Thyroid gland (tissue), 4 donors: ENCODE measurements at regions not wholly inside any gene's neighbourhood (a gene's known extent, or its start where the extent isn't known, plus 50 kb on each side); places are given as distances from the start of the nearest gene placed in this dataset.

Experiments used
- POLR2A ChIP-seq, 2 donors: fragments of 450-650 bp; IDR thresholded peaks; one replicate each; pipeline ENCODE4 v1.6.1; 2017; ENCODE audit warnings: antibody characterized with exemption in 2 of 2, mild to moderate bottlenecking in 2 of 2, moderate library complexity in 1 of 2
- TF ChIP-seq, protein P1 (sequence below), 6 experiments: fragments of 200-600 bp in 3 of 6; fragments of 450-650 bp in 3 of 6; sonication (generic) in 3 of 6; IDR thresholded peaks; one replicate each; pipeline ENCODE4 v1.5.1; 2016 to 2019; ENCODE audit warnings: antibody characterized with exemption in 6 of 6, mild to moderate bottlenecking in 2 of 6, inconsistent platforms in 1 of 6, moderate library complexity in 1 of 6

DNA sequence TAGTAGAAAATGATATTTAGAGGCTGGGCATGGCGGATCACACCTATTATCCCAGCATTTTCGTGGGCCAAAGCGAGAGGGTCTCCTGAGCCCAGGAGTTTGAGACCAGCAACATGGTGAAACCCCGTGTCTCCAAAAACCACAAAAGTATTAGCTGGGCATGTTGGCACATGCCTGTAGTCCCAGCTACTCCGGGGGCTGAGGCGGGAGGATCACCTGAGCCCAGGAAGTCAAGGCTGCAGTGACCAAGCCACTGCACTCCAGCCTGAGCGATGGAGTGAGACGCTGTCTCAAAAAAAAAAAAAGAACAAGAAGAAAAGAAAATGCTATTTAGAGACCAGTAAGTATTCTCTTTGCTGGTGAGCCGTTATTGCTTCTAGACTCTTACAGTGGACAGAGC, 79.2 kb upstream of the MDM1 start:
- TF ChIP-seq, protein P1, sequence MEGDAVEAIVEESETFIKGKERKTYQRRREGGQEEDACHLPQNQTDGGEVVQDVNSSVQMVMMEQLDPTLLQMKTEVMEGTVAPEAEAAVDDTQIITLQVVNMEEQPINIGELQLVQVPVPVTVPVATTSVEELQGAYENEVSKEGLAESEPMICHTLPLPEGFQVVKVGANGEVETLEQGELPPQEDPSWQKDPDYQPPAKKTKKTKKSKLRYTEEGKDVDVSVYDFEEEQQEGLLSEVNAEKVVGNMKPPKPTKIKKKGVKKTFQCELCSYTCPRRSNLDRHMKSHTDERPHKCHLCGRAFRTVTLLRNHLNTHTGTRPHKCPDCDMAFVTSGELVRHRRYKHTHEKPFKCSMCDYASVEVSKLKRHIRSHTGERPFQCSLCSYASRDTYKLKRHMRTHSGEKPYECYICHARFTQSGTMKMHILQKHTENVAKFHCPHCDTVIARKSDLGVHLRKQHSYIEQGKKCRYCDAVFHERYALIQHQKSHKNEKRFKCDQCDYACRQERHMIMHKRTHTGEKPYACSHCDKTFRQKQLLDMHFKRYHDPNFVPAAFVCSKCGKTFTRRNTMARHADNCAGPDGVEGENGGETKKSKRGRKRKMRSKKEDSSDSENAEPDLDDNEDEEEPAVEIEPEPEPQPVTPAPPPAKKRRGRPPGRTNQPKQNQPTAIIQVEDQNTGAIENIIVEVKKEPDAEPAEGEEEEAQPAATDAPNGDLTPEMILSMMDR (IDR thresholded peaks at IDR 0.05): no peak
- TF ChIP-seq POLR2A (IDR thresholded peaks at IDR 0.05): no peak
